GM12878 (cell line): ENCODE measurements at regions not wholly inside any gene's neighbourhood (a gene's known extent, or its start where the extent isn't known, plus 50 kb on each side); places are given as distances from the start of the nearest gene placed in this dataset.

Experiments used
- BRCA1 ChIP-seq: IDR thresholded peaks from 2 replicates; pipeline ENCODE4 v1.6.1; 2011; ENCODE audit warnings: low read depth, low read length, improper control_type of control experiment
- CBFB ChIP-seq: IDR thresholded peaks from 2 replicates; pipeline ENCODE4 v1.6.1; 2016; ENCODE audit warnings: antibody characterized with exemption, low read depth
- CBX5 ChIP-seq: sonication (generic); IDR thresholded peaks from 2 replicates; pipeline ENCODE4 v1.6.1; 2016; ENCODE audit warnings: low read depth, moderate library complexity, mild to moderate bottlenecking, inconsistent platforms
- CEBPZ ChIP-seq: fragments of 150-350 bp; IDR thresholded peaks from 2 replicates; pipeline ENCODE4 v1.6.1; 2016; ENCODE audit warnings: low read depth, low read length
- EED ChIP-seq: sonication (generic); IDR thresholded peaks from 2 replicates; pipeline ENCODE4 v1.6.1; 2016; ENCODE audit warnings: antibody characterized with exemption, low read depth
- FOXM1 ChIP-seq: IDR thresholded peaks from 2 replicates; pipeline ENCODE4 v1.6.1; 2012; ENCODE audit warnings: low read depth, mild to moderate bottlenecking, inconsistent platforms, low read length, moderate library complexity
- HDGF ChIP-seq: fragments of 450-650 bp; IDR thresholded peaks from 2 replicates; pipeline ENCODE4 v1.6.1; 2016; ENCODE audit warnings: antibody characterized with exemption
- HSF1 ChIP-seq: fragments of 150-350 bp; IDR thresholded peaks from 2 replicates; pipeline ENCODE4 v1.6.1; 2014; ENCODE audit warnings: mild to moderate bottlenecking, low read depth, low read length
- MEF2B ChIP-seq: fragments of 450-650 bp; IDR thresholded peaks from 2 replicates; pipeline ENCODE4 v1.6.1; 2018; ENCODE audit warnings: mild to moderate bottlenecking, moderate library complexity; ENCODE audit not compliant: partially characterized antibody, poor library complexity, severe bottlenecking
- MTA2 ChIP-seq: fragments of 450-650 bp; IDR thresholded peaks from 2 replicates; pipeline ENCODE4 v1.6.1; 2016; ENCODE audit warnings: low read depth, mild to moderate bottlenecking, moderate library complexity
- MYC ChIP-seq: IDR thresholded peaks from 2 replicates; pipeline ENCODE4 v1.6.1; 2011; ENCODE audit warnings: mild to moderate bottlenecking, low read length, moderate library complexity, inconsistent platforms; ENCODE audit not compliant: insufficient read depth, insufficient replicate concordance, insufficient read length, severe bottlenecking
- NBN ChIP-seq: fragments of 450-650 bp; IDR thresholded peaks from 2 replicates; pipeline ENCODE4 v1.6.1; 2016
- NFYA ChIP-seq: IDR thresholded peaks from 2 replicates; pipeline ENCODE4 v1.6.1; 2011; ENCODE audit warnings: low read depth, mild to moderate bottlenecking, low read length, improper control_type of control experiment, borderline replicate concordance
- NKRF ChIP-seq: fragments of 450-650 bp; conservative IDR thresholded peaks from 2 replicates; pipeline ENCODE4 v1.6.1; 2017; ENCODE audit warnings: mild to moderate bottlenecking, moderate library complexity
- NR2C2 ChIP-seq: IDR thresholded peaks from 2 replicates; pipeline ENCODE4 v1.6.1; 2011; ENCODE audit warnings: borderline replicate concordance, low read depth; ENCODE audit not compliant: control insufficient read depth, insufficient read length
- PML ChIP-seq: IDR thresholded peaks from 2 replicates; pipeline ENCODE4 v1.6.1; 2012; ENCODE audit warnings: low read length, inconsistent platforms
- POLR2AphosphoS2 ChIP-seq: IDR thresholded peaks from 2 replicates; pipeline ENCODE4 v1.6.1; 2011; ENCODE audit warnings: low read depth, mild to moderate bottlenecking, low read length, improper control_type of control experiment, moderate library complexity
- SMC3 ChIP-seq: IDR thresholded peaks from 2 replicates; pipeline ENCODE4 v1.6.1; 2011; ENCODE audit warnings: low read length, improper control_type of control experiment, borderline replicate concordance
- ZBED1 ChIP-seq: IDR thresholded peaks from 2 replicates; pipeline ENCODE4 v1.6.1; 2016; ENCODE audit warnings: borderline replicate concordance
- ZBTB11 ChIP-seq: fragments of 450-650 bp; formaldehyde crosslinking; IDR thresholded peaks from 2 replicates; pipeline ENCODE4 v1.5.0; 2022; ENCODE audit warnings: mild to moderate bottlenecking, missing genetic modification characterization
- ZNF207 ChIP-seq: fragments of 450-650 bp; IDR thresholded peaks from 2 replicates; pipeline ENCODE4 v1.6.1; 2014; ENCODE audit warnings: antibody characterized with exemption, mild to moderate bottlenecking, borderline replicate concordance

GRCh38 chr21:45592208-45592619 is 50.0 kb upstream of the SLC19A1 start (continued):
- TF ChIP-seq MTA2: peak; percentile 85
- TF ChIP-seq NFYA: no peak
- TF ChIP-seq SMC3: no peak
- TF ChIP-seq POLR2AphosphoS2: no peak
- no peak for TF ChIP-seq NR2C2
- peak; percentile 83 for TF ChIP-seq MEF2B
- no peak for TF ChIP-seq CBFB
- no peak for TF ChIP-seq BRCA1
- TF ChIP-seq CEBPZ: no peak
- no peak for TF ChIP-seq FOXM1
- no peak; the same call in 1 of the 2 replicates for TF ChIP-seq PML
- TF ChIP-seq ZBTB11 (CRISPR knock-in tag): no peak
- TF ChIP-seq HDGF: no peak
- 0 out of 2 replicates have a peak, but pooled peaks have one; percentile 22 for TF ChIP-seq EED
- TF ChIP-seq NBN: 0 out of 2 replicates have a peak, but pooled peaks have one; percentile 4
- TF ChIP-seq MYC: no peak
- no peak for TF ChIP-seq HSF1
- no peak for TF ChIP-seq ZBED1
- TF ChIP-seq ZNF207: peak; percentile 51; the same call in 1 of the 2 replicates
- TF ChIP-seq CBX5: no peak
- no peak for TF ChIP-seq NKRF
